ENCODE measurements at regions not wholly inside any gene's neighbourhood (a gene's known extent, or its start where the extent isn't known, plus 50 kb on each side); places are given as distances from the start of the nearest gene placed in this dataset.
A peak's percentile ranks its signal among the peaks of the same experiment; 100 is the strongest.

DNA sequence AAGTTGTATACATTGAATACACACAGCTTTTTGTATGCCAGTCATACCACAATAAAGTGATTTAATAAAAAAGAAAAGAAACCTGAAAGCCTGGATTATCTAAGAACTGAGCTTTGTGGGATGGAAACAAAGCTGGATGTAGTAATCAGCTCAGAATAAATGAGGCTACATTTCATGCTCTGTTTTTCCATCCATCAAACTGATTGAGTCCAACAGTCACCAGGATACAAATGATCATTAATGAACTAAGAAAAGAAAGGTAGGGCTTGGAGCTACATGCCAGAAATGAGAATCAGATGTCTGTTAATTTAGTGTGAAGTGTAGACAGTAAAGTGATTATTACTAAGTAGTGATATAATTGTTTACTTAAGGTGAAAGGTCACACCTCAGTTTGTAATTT is 109.8 kb upstream of the TARS1 start:
- Histone ChIP-seq H3K9ac (ENCODE audit: control insufficient read depth, extremely low read depth, insufficient read depth, low read length) (no peak overlapping the region), H3K4me1 (ENCODE audit: control insufficient read depth, extremely low read depth, insufficient read depth, low read length) (no peaks in the 10 kb centered on the region), H3K27me3 (ENCODE audit: control insufficient read depth, extremely low read depth, insufficient read depth, low read length) (no peaks in the 10 kb centered on the region), H3K4me3 (ENCODE audit: control insufficient read depth in 2 of 3, extremely low read depth in 1 of 3, insufficient read depth in 2 of 3, low read depth in 1 of 3, low read length in 3 of 3) (no peak overlapping the region), H3K4me2 (ENCODE audit: control insufficient read depth, extremely low read depth, insufficient read depth, low read depth, low read length) (no peak overlapping the region), H3K79me2 (ENCODE audit: control insufficient read depth, insufficient read depth, low read length) (no peaks in the 10 kb centered on the region), H3K9me3 (ENCODE audit: control insufficient read depth, low read depth, low read length) (no peaks in the 10 kb centered on the region), H3K36me3 (ENCODE audit: control insufficient read depth in 2 of 2, extremely low read depth in 1 of 2, insufficient read depth in 2 of 2, low read length in 2 of 2) (no peaks in the 10 kb centered on the region), H3K27ac (ENCODE audit: control insufficient read depth, insufficient read depth, low read length) (no peak overlapping the region), H3K9me1 (ENCODE audit: control insufficient read depth, extremely low read depth, insufficient read depth, low read length) (no peaks in the 10 kb centered on the region), H4K20me1 (ENCODE audit: control insufficient read depth, extremely low read depth, insufficient read depth, low read length) (no peaks in the 10 kb centered on the region), H2AFZ (ENCODE audit: control insufficient read depth, low read length) (no peak overlapping the region)
- DNase-seq (ENCODE audit: low read depth, low spot score) (no peak), FAIRE-seq (no peak)
- dilution Hi-C loops (cut with MboI; ENCODE audit: extremely low pct_ligation_motif_present, low sequenced_read_pairs), result no loop called here
- TF ChIP-seq, protein P1, sequence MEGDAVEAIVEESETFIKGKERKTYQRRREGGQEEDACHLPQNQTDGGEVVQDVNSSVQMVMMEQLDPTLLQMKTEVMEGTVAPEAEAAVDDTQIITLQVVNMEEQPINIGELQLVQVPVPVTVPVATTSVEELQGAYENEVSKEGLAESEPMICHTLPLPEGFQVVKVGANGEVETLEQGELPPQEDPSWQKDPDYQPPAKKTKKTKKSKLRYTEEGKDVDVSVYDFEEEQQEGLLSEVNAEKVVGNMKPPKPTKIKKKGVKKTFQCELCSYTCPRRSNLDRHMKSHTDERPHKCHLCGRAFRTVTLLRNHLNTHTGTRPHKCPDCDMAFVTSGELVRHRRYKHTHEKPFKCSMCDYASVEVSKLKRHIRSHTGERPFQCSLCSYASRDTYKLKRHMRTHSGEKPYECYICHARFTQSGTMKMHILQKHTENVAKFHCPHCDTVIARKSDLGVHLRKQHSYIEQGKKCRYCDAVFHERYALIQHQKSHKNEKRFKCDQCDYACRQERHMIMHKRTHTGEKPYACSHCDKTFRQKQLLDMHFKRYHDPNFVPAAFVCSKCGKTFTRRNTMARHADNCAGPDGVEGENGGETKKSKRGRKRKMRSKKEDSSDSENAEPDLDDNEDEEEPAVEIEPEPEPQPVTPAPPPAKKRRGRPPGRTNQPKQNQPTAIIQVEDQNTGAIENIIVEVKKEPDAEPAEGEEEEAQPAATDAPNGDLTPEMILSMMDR (optimal IDR thresholded peaks at IDR 0.05 in 1 of 3, IDR thresholded peaks at IDR 0.05 in 1 of 3, conservative IDR thresholded peaks at IDR 0.05 in 1 of 3; ENCODE audit: extremely low read depth in 1 of 3, insufficient read depth in 2 of 3, low read length in 3 of 3), result no peak
- TF ChIP-seq EZH2 (IDR thresholded peaks at IDR 0.05; ENCODE audit: low read length), result no peak

DNA sequence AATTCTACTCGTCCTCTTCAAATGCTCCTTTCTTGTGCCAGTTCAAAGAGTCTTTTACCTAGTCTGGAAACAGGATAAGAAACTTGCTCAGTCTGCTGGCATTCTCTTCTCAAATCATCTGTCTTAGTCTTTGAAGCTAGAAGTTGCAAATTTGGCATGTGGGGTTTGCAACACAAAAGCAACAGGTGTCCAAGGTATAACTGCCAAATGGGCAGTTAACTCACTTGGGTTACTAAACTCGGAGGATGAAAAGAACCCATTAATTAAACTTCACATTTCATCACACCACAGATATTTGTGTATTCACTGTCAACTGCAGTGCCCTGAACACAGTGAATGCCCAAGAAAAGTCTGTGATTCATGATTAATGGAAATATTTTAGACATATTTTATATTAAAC is 108.0 kb upstream of the TARS1 start:
- TF ChIP-seq, protein P1 (optimal IDR thresholded peaks at IDR 0.05 in 1 of 3, IDR thresholded peaks at IDR 0.05 in 1 of 3, conservative IDR thresholded peaks at IDR 0.05 in 1 of 3; ENCODE audit: extremely low read depth in 1 of 3, insufficient read depth in 2 of 3, low read length in 3 of 3), result no peak
- no peak for TF ChIP-seq EZH2 (IDR thresholded peaks at IDR 0.05; ENCODE audit: low read length)
- H3K36me3 ChIP-seq (ENCODE audit: control insufficient read depth in 2 of 2, extremely low read depth in 1 of 2, insufficient read depth in 2 of 2, low read length in 2 of 2), result no peaks in the 10 kb centered on the region
- H3K27ac ChIP-seq (ENCODE audit: control insufficient read depth, insufficient read depth, low read length), result no peak overlapping the region
- no peak overlapping the region for H2AFZ ChIP-seq (ENCODE audit: control insufficient read depth, low read length)
- H3K4me1 ChIP-seq (ENCODE audit: control insufficient read depth, extremely low read depth, insufficient read depth, low read length), result peaks cover 13% of the 10 kb centered on the region
- FAIRE-seq, result peak; percentile 39
- no peak overlapping the region for H3K4me3 ChIP-seq (ENCODE audit: control insufficient read depth in 2 of 3, extremely low read depth in 1 of 3, insufficient read depth in 2 of 3, low read depth in 1 of 3, low read length in 3 of 3)
- no peak overlapping the region for H3K9ac ChIP-seq (ENCODE audit: control insufficient read depth, extremely low read depth, insufficient read depth, low read length)
- dilution Hi-C loops (cut with MboI; ENCODE audit: extremely low pct_ligation_motif_present, low sequenced_read_pairs), result no loop called here
- H4K20me1 ChIP-seq (ENCODE audit: control insufficient read depth, extremely low read depth, insufficient read depth, low read length), result no peaks in the 10 kb centered on the region
- H3K79me2 ChIP-seq (ENCODE audit: control insufficient read depth, insufficient read depth, low read length), result no peaks in the 10 kb centered on the region
- DNase-seq (ENCODE audit: low read depth, low spot score), result no peak
- H3K4me2 ChIP-seq (ENCODE audit: control insufficient read depth, extremely low read depth, insufficient read depth, low read depth, low read length), result no peak overlapping the region
- H3K9me3 ChIP-seq (ENCODE audit: control insufficient read depth, low read depth, low read length), result no peaks in the 10 kb centered on the region
- no peaks in the 10 kb centered on the region for H3K27me3 ChIP-seq (ENCODE audit: control insufficient read depth, extremely low read depth, insufficient read depth, low read length)
- H3K9me1 ChIP-seq (ENCODE audit: control insufficient read depth, extremely low read depth, insufficient read depth, low read length), result no peaks in the 10 kb centered on the region
